ENCODE measurements at regions not wholly inside any gene's neighbourhood (a gene's known extent, or its start where the extent isn't known, plus 50 kb on each side); places are given as distances from the start of the nearest gene placed in this dataset.

DNA sequence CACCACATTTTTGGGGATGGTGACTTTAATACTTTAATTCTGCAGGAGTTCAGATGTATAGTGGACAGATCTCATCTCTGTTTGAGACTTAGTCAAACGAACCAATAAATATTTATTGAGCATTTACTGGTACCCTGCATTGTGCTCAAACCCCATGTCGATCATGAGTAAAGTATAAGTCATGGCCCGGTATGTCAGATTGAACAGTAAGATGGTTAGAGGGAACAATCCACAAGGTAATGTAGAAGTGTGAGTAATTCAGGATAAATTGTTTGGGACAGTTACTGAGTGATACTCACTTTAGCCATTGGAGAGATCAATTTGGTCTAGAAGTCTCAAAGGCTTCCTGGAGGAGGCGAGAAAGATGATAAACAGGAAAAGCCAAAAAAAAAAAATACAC lies 265.5 kb upstream of the C2CD4B start:
- H3K4me1 ChIP-seq: peaks cover 30% of the 10 kb centered on the region
- H3K36me3 ChIP-seq: no peaks in the 10 kb centered on the region
- no peaks in the 10 kb centered on the region for H3K9me3 ChIP-seq
- intact Hi-C loops (cut with DNase I): no loop called here
- no peak for DNase-seq (ENCODE audit: extremely low spot score in 2 of 2)
- H3K27me3 ChIP-seq: no peaks in the 10 kb centered on the region
- H3K27ac ChIP-seq: peak overlapping the region; percentile 83
- TF ChIP-seq POLR2AphosphoS5 (IDR thresholded peaks at IDR 0.05; ENCODE audit: insufficient read depth in 1 of 2, low read depth in 1 of 2) (no peak), POLR2A (IDR thresholded peaks at IDR 0.05) (no peak)
- TF ChIP-seq, protein P1, sequence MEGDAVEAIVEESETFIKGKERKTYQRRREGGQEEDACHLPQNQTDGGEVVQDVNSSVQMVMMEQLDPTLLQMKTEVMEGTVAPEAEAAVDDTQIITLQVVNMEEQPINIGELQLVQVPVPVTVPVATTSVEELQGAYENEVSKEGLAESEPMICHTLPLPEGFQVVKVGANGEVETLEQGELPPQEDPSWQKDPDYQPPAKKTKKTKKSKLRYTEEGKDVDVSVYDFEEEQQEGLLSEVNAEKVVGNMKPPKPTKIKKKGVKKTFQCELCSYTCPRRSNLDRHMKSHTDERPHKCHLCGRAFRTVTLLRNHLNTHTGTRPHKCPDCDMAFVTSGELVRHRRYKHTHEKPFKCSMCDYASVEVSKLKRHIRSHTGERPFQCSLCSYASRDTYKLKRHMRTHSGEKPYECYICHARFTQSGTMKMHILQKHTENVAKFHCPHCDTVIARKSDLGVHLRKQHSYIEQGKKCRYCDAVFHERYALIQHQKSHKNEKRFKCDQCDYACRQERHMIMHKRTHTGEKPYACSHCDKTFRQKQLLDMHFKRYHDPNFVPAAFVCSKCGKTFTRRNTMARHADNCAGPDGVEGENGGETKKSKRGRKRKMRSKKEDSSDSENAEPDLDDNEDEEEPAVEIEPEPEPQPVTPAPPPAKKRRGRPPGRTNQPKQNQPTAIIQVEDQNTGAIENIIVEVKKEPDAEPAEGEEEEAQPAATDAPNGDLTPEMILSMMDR (IDR thresholded peaks at IDR 0.05): no peak
- H3K4me3 ChIP-seq: no peak overlapping the region

DNA sequence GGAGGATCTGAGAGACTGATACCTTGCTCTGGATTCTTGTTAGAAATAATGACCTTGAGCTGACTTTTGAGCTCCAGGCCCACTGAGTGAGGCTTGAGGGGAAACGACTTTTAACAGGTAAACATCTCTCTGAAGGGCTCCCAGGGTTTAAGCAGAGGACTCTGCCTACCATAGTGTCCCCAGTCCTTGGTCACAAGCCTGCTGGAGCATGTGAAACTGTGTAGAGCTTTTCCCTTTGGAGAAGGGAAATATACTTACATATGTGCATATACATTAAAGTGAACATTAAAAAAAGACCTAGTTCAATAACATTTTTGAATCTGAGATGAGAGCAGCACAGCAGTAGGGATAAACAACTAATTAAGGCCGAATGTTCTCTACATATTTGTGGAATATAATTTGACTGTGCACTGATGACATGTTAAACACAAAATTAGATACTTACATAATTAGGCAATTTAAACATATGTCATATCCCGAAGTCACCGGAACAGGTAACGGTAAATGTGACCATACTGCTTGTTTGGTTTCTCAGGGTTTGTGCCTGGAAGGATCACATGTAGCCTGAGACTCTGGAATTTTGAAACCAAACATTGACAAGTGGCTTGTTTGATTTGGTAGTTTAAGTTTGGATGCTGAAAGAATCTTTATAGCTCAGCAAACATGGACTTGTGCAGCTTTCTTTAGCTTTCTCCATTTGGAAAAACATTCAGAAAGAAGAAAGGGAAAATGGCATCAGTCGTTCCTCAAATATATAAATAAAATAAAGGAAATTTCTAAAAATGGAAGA lies 266.1 kb upstream of the C2CD4B start:
- no peak for DNase-seq (ENCODE audit: extremely low spot score in 2 of 2)
- Histone ChIP-seq H3K36me3 (no peaks in the 10 kb centered on the region), H3K9me3 (no peaks in the 10 kb centered on the region), H3K27me3 (no peaks in the 10 kb centered on the region), H3K4me3 (no peak overlapping the region), H3K27ac (peak overlapping the region; percentile 83), H3K4me1 (peaks cover 26% of the 10 kb centered on the region)
- intact Hi-C loops (cut with DNase I): no loop called here
- TF ChIP-seq POLR2AphosphoS5 (IDR thresholded peaks at IDR 0.05; ENCODE audit: insufficient read depth in 1 of 2, low read depth in 1 of 2) (no peak), POLR2A (IDR thresholded peaks at IDR 0.05) (no peak)
- TF ChIP-seq, protein P1 (IDR thresholded peaks at IDR 0.05): no peak

DNA sequence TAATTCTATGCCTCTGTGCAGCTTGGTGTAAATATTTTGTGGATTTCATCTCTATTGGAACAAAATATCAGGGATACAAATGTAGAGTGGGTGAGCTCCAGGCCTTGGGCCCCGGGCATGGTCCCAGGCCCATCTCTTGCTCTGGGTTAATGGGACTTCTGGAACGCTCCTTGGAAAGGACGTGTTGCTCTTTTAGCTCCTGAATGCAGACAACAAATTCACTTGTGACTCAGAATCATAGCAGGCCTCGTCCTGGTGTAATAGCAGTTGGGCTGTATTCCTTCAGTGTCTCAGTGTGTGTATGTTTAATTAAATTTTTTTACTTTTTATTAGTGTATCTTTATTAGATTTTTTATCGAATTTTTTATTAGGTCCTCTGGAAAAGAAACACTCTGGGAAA lies 266.7 kb upstream of the C2CD4B start:
- no peak overlapping the region for H3K4me3 ChIP-seq
- no peaks in the 10 kb centered on the region for H3K36me3 ChIP-seq
- TF ChIP-seq, protein P1 (IDR thresholded peaks at IDR 0.05): no peak
- TF ChIP-seq POLR2AphosphoS5 (IDR thresholded peaks at IDR 0.05; ENCODE audit: insufficient read depth in 1 of 2, low read depth in 1 of 2): no peak
- TF ChIP-seq POLR2A (IDR thresholded peaks at IDR 0.05): no peak
- no peak for DNase-seq (ENCODE audit: extremely low spot score in 2 of 2)
- H3K9me3 ChIP-seq: no peaks in the 10 kb centered on the region
- intact Hi-C loops (cut with DNase I): no loop called here
- peaks cover 22% of the 10 kb centered on the region for H3K4me1 ChIP-seq
- H3K27me3 ChIP-seq: no peaks in the 10 kb centered on the region
- H3K27ac ChIP-seq: peak overlapping the region; percentile 83

DNA sequence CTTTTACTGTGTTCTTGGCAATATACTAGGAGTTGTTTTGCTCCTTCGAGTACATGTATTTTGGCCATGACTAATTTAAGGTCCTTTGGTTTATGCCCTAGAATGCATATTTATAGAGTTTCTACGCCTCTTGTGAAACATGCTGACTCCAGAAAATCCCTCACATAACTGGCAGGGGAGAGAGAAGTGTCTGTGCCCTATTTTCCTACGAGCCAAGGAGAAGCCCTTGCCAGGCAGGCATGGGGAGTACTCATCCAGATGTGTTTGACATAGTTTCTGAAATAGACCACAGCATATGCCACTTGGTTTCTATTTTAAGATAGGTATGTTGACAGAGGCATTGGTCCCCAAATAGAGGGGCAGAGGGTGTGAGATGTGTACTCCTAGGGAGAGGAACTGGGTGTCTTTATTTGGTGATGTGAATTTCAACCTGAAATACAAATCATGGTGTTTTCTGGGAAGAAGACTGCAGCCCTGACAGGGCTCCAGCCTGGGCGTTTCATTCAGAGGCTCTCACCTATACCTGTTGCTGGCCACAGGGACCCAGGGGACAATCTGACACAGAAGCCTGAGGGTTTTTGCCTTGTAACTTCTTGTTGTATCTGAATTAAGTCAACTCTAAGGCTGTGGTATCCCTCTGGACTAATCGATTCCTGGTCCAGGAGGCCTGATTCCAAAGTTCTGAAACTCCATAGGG lies 267.8 kb upstream of the C2CD4B start:
- intact Hi-C loops (cut with DNase I): no loop called here
- Histone ChIP-seq H3K9me3 (no peaks in the 10 kb centered on the region), H3K4me3 (no peak overlapping the region), H3K36me3 (no peaks in the 10 kb centered on the region), H3K27me3 (no peaks in the 10 kb centered on the region), H3K4me1 (peaks cover 22% of the 10 kb centered on the region), H3K27ac (peak overlapping the region; percentile 83)
- TF ChIP-seq, protein P1 (IDR thresholded peaks at IDR 0.05): no peak
- TF ChIP-seq POLR2AphosphoS5 (IDR thresholded peaks at IDR 0.05; ENCODE audit: insufficient read depth in 1 of 2, low read depth in 1 of 2): peak in 1 of 2 donors; percentile 52
- DNase-seq (ENCODE audit: extremely low spot score in 2 of 2): no peak

DNA sequence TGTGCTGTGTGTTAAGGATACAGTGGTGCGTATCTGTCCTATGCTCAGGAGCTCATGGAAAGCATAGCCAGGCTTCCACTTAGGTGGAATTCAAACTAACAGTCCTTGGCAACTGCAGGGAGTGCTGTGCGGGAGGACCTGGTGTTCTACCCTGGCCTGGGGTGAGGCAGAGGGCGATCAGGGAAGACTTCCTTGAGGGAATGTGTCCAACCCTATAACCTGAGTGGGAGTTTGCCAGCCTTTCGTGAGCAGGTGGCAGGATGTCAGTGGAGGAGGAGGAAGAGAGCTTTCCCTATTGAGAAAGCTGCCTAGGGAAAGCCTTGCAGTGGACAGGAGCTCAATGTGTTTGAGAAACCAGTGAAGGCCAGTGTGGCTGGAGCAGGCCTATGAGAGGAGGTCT lies 271.1 kb upstream of the C2CD4B start:
- no peaks in the 10 kb centered on the region for H3K36me3 ChIP-seq
- intact Hi-C loops (cut with DNase I): no loop called here
- H3K27me3 ChIP-seq: no peaks in the 10 kb centered on the region
- DNase-seq (ENCODE audit: extremely low spot score in 2 of 2): no peak
- no peaks in the 10 kb centered on the region for H3K9me3 ChIP-seq
- H3K27ac ChIP-seq: no peak overlapping the region
- H3K4me1 ChIP-seq: peaks cover 49% of the 10 kb centered on the region
- H3K4me3 ChIP-seq: no peak overlapping the region
- TF ChIP-seq, protein P1 (IDR thresholded peaks at IDR 0.05): no peak
- TF ChIP-seq POLR2A (IDR thresholded peaks at IDR 0.05): no peak
- no peak for TF ChIP-seq POLR2AphosphoS5 (IDR thresholded peaks at IDR 0.05; ENCODE audit: insufficient read depth in 1 of 2, low read depth in 1 of 2)
